ENCODE measurements at regions not wholly inside any gene's neighbourhood (a gene's known extent, or its start where the extent isn't known, plus 50 kb on each side); places are given as distances from the start of the nearest gene placed in this dataset.

DNA sequence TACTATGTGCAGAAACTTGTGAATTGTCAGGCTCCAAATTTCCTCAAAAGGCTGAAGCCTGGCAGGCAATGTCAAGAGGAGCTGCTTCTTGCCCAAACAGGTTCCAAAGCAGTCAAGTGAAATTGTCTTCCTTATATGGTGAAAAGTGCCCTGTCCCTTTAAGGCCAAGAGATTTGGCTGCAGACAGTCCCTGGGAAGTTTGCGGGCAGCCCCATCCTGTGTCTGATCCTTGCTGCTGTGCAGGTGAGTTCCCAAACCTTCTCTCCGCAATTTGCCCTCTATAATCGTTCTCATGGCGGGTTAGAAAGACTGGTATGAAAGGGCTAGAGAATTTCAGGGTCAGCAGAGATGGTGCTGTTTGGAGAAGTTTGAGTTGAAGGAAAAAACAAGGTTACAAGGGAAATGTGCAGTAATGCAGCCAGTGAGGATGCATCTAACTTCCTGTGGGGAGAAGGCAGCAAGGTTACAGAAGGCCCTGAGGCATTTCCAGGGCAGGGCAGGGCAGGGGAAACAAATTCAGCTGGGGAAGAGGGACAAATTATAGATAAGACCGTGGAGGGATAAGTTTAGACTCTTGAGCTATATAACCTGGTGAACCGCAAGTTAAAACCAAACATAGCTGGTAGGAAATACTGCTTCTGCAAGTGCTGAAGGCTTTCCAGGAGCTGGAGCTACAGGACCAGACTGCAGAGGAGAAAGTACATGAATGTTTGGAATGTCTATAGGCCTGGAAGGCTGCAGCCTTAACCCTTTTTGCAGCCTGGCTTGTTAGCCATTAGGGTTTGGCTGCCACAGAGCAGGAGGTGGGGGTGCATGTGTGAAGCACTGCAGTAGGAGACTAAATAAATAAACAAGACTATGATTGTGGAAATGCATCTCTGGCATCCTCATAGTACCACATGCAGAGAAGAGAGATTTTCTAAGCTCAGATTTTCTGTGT, 256.2 kb upstream of the IL12A start:
- H3K79me2 ChIP-seq (ENCODE audit: insufficient read depth, low read depth, low read length) = no peaks in the 10 kb centered on the region
- H2AFZ ChIP-seq (ENCODE audit: low read length) = no peak overlapping the region
- H3K4me2 ChIP-seq (ENCODE audit: low read length) = no peak overlapping the region
- H4K20me1 ChIP-seq (ENCODE audit: insufficient read depth, low read length) = no peaks in the 10 kb centered on the region; the same call in 1 of the 2 replicates
- TF ChIP-seq EZH2phosphoT487 (IDR thresholded peaks at IDR 0.05; ENCODE audit: borderline replicate concordance, low read depth, low read length) = no peak
- TF ChIP-seq, protein P1, sequence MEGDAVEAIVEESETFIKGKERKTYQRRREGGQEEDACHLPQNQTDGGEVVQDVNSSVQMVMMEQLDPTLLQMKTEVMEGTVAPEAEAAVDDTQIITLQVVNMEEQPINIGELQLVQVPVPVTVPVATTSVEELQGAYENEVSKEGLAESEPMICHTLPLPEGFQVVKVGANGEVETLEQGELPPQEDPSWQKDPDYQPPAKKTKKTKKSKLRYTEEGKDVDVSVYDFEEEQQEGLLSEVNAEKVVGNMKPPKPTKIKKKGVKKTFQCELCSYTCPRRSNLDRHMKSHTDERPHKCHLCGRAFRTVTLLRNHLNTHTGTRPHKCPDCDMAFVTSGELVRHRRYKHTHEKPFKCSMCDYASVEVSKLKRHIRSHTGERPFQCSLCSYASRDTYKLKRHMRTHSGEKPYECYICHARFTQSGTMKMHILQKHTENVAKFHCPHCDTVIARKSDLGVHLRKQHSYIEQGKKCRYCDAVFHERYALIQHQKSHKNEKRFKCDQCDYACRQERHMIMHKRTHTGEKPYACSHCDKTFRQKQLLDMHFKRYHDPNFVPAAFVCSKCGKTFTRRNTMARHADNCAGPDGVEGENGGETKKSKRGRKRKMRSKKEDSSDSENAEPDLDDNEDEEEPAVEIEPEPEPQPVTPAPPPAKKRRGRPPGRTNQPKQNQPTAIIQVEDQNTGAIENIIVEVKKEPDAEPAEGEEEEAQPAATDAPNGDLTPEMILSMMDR (conservative IDR thresholded peaks at IDR 0.05; ENCODE audit: low read length) = no peak
- no peak for DNase-seq (ENCODE audit: low spot score)
- H3K27ac ChIP-seq (ENCODE audit: low read depth, low read length, poor library complexity, severe bottlenecking) = no peak overlapping the region
- POLR2A ChIA-PET = no interaction called here
- H3K9me2 ChIP-seq (ENCODE audit: insufficient read depth, low read length) = no peaks in the 10 kb centered on the region
- intact Hi-C loops (cut with micrococcal nuclease; ENCODE audit: unreplicated experiment) = no loop called here
- no peaks in the 10 kb centered on the region for H3K36me3 ChIP-seq (ENCODE audit: insufficient read depth, low read length)
- no TSS peak for BruUV-seq (replicated peaks)
- no peaks in the 10 kb centered on the region for H3K4me1 ChIP-seq (ENCODE audit: insufficient read depth, low read length, poor library complexity, severe bottlenecking)
- CTCF ChIA-PET (ENCODE audit: unreplicated experiment) = no interaction called here
- no peak overlapping the region for H3K4me3 ChIP-seq (ENCODE audit: low read depth, low read length, poor library complexity, severe bottlenecking)
- H3K9me3 ChIP-seq (ENCODE audit: low read length) = no peaks in the 10 kb centered on the region

DNA sequence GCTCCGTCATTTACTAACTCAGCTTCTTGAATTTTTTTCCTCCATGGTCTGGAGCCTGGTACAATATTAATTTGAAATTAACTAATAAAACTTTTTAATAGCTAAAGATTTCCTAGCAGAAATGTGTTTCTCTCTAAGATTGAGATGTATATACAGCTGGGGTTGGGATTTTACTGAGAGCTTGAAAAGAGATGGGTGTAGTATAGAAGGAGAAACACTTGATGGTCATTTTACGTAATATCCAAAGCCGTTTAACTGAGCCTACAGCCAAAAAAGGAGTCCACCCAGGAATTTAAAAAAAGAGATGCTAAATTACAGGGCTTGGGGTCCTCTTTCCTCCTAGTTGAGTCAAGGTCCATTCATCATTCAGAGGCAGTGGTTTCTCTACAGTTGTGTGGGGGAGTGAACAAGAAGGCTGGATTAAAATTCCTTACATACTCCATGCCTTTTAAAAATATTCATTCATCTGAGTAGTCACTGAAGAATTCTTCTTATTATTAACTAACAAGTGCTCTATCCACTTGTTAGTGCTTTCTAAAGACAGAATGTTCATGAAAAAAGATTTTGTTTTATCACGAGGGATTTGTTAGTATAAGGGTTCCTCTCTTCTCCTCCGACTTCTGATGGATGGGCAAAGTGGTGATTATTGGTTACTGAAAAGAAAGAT, 255.3 kb upstream of the IL12A start:
- no TSS peak for BruUV-seq (replicated peaks)
- Histone ChIP-seq H3K36me3 (ENCODE audit: insufficient read depth, low read length) (no peaks in the 10 kb centered on the region), H3K79me2 (ENCODE audit: insufficient read depth, low read depth, low read length) (no peaks in the 10 kb centered on the region), H3K4me3 (ENCODE audit: low read depth, low read length, poor library complexity, severe bottlenecking) (no peak overlapping the region), H4K20me1 (ENCODE audit: insufficient read depth, low read length) (no peaks in the 10 kb centered on the region), H3K4me2 (ENCODE audit: low read length) (no peak overlapping the region), H3K4me1 (ENCODE audit: insufficient read depth, low read length, poor library complexity, severe bottlenecking) (no peaks in the 10 kb centered on the region), H3K27ac (ENCODE audit: low read depth, low read length, poor library complexity, severe bottlenecking) (no peak overlapping the region), H2AFZ (ENCODE audit: low read length) (no peak overlapping the region), H3K9me3 (ENCODE audit: low read length) (no peaks in the 10 kb centered on the region), H3K9me2 (ENCODE audit: insufficient read depth, low read length) (no peaks in the 10 kb centered on the region)
- no peak for DNase-seq (ENCODE audit: low spot score)
- TF ChIP-seq, protein P1 (conservative IDR thresholded peaks at IDR 0.05; ENCODE audit: low read length) = no peak
- no peak for TF ChIP-seq EZH2phosphoT487 (IDR thresholded peaks at IDR 0.05; ENCODE audit: borderline replicate concordance, low read depth, low read length)
- intact Hi-C loops (cut with micrococcal nuclease; ENCODE audit: unreplicated experiment) = no loop called here
- ChIA-PET POLR2A (interaction anchor here (0.7 kb wide), 1 partner anchor 19 kb away, joined by 6 read pairs; no protein-coding TSS in a partner anchor), CTCF (ENCODE audit: unreplicated experiment) (no interaction called here)

Measured in OCI-LY7 (cell line).